GM18505 (cell line): ENCODE measurements at regions not wholly inside any gene's neighbourhood (a gene's known extent, or its start where the extent isn't known, plus 50 kb on each side); places are given as distances from the start of the nearest gene placed in this dataset.

Experiments
- ATAC-seq: cut with Tn5 transposase; IDR thresholded peaks from one replicate; pipeline ENCODE4 v1.9.1; 2021; ENCODE audit not compliant: unreplicated experiment
- POLR2A ChIP-seq: IDR thresholded peaks from 4 replicates; pipeline ENCODE4 v1.6.1; 2011; ENCODE audit warnings: borderline replicate concordance; ENCODE audit not compliant: insufficient read depth, insufficient read length; ENCODE audit errors: extremely low read depth

DNA sequence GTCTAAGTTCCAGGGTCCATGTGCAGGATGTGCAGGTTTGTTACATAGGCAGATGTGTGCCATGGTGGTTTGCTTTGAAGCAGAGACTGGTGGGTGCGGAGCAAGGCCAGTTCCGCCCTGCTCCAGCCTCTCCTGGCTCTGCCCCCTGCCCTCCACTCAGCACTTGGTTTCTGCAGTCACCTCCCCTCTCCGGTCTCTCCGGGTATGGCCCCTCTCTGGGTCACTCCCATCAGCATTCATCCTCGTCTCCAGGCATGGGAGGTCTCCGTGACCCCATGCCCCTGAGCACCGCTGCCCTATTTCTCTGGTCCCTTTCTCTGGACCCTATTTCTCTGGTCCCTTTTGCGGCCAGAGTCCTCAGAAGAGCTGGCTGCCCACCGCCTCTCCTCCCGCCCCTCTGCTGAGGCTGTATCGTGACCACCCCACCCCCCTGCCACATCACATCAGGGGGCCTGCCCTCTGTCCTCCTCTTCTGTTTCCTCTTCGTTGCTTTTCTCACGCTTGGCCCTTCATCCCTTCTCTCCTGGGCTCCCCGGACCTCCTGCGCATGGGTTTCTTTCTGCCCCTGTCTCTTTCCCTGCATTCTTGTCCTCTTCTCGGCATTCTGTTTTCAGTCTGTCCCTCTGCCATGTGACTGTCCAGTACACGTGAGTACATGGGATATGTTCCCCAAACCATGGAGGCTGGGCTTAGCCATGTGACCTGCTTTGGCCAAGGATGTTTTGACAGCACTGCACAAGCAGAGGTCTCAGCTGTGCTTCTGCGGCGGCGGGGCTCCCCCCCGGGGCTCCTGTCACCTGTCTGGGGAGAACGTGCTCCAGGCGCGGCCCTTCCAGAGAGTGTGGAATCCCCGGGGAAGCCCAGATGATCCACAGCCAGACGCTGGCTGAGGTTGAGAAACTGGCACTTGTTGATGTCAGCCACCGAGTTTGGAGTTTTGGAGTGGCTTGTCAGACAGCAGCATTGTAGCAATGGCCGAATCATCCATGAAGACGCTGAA, 54.4 kb upstream of the C1orf174 start:
- no peak for TF ChIP-seq POLR2A
- ATAC-seq, result no peak

DNA sequence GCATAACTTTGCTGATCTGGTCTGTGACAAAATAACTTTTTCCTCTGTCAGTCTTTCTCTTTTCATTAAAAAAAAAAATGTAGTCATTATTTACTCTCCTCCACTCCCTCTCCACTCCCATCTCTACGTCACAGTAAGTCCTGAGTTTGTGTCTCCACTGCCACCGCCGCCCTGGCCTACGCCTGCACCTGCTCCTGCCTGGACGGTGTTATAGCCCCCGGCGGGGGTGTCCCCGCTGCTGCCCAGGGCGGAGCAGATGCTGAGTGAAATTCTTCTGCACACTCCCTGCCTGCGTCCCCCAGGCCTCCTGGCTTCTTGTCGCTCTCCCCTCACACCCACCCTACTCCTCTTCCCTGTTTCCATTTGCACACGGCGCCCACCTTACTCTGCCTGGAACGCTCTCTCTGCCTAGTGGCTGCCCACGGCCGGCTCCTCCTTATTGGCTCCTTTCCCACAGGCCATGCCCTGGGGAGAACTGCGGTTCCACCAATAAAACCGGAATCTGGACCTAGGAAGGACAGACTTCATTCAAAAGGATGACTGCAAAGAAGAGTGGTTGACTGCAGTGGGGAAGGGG, 55.2 kb upstream of the C1orf174 start:
- no peak for ATAC-seq
- TF ChIP-seq POLR2A, result no peak

DNA sequence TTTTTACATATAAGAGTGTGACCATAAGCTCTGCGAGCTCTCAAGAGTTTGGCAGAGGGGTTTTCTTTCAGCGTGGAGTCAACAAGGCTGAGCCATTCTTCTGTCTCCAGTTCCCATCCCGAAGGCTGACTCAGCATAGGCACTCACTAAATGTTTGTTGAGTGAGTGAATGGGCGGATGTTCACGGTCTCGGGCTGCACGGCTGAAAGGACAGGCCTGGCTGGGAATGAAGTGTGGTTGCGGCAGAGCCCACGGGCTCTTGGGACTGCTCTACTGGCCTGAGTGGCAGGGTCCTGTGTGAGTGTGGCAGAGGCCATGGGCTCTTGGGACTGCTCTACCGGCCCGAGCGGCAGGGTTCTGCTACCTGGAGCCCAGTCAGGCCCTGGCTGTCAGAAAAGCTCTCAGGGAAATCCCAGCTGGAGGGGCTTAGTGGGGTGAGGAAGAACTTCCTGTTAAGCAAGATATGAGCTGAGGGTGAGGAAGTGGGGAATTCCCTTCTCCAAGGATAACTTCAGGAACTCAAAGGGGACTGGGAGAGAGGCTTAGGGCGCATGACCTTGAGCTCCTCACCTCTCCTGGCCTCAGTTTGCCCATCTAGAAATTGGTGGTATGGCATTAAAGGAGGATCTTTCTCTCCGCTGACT, 56.6 kb upstream of the C1orf174 start:
- no peak for TF ChIP-seq POLR2A
- no peak for ATAC-seq

DNA sequence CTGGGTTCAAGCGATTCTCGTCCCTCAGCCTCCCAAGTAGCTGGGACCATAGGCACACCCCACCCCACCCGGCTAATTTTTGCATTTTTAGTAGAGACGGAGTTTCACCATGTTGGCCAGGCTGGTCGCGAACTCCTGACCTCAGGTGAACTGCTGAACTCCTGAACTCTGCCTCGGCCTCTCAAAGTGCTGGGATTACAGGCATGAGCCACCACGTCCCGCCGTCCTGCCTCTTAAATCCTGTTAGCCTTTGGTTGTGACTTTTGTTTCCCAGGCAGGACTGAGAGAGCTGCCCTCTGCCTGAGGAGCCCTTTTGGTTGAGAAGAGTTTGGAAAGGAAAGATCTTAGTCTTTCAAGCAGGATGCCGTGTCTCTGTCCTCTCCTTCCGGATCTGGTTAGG, 59.3 kb upstream of the C1orf174 start:
- TF ChIP-seq POLR2A, result no peak
- no peak for ATAC-seq

DNA sequence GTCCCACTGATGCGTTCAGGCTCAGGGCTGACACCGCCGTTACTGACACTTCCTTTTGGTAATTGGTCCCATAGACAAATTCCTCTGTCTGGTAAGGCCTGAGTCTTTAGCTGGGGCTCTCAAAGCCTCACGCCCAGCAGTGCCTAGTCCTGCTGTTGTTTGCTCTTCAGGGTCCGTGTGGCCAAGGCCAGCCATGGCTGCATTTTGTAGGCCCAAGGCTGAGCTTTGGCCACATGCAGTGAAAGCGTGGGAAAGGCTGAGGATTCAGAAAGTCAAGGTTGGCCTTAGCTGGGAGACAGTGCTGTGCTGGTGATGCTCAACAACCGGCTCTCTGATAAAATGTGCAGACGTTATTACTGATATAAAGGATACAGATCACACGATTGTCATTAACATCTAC, 63.5 kb upstream of the C1orf174 start:
- TF ChIP-seq POLR2A, result no peak
- ATAC-seq, result no peak

DNA sequence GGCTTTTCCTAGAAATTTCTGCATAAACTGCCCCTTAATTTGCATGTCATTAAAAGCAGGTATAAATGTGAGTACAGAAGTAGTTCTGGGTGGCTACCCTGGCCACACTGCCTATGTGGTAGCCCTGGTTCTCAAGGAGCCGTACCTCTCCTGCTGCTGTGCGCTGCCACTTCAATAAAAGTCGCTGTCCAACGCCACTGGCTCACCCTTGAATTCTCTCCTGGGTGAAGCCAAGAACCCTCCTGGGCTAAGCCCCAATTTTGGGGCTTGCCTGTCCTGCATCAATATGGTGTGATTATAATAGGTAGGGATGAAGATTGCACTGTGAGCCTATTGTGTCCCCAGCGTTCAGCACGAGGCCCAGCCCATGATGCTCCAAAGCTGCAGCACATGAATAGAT, 65.6 kb upstream of the C1orf174 start:
- no peak for ATAC-seq
- TF ChIP-seq POLR2A, result no peak

DNA sequence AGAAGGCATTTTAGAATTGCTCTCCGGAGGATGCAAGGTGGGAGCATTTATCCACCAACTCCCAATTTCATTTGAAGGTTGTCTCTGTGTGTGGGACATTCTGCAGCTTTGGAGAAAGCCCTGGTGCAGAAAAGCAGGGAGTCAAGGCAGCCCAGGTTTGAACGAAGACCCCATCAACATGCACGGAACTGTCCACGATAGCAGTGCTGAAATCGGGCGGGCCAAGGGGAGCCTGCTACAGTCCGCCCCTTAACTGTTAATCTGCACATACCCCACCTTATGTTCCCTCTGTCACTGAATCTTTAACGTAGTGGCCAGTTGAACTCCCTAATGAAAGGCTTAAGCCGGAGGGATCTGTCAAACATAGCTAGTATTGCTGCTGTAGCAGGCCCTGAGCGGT, 68.8 kb upstream of the C1orf174 start:
- ATAC-seq, result no peak
- TF ChIP-seq POLR2A, result no peak

DNA sequence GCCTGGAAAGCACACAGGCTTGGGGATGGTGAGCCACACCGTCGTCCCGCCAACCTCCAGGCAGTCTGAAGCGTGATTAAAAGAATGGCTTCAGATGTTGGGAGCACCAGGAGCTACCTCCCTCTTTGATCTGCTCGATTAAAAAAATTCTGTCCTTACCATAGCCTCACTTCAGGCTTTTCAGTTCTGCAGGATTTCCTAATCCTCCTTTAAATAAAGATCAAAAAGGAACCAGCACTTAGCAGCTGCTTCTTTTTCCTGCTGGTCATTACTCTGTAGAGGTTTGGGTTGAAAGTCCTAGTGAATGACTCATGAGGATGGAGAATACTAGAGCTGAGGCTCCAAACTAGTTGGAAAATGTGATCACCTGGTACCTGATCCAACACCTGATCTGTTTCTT, 71.9 kb upstream of the C1orf174 start:
- TF ChIP-seq POLR2A, result no peak
- ATAC-seq, result no peak

DNA sequence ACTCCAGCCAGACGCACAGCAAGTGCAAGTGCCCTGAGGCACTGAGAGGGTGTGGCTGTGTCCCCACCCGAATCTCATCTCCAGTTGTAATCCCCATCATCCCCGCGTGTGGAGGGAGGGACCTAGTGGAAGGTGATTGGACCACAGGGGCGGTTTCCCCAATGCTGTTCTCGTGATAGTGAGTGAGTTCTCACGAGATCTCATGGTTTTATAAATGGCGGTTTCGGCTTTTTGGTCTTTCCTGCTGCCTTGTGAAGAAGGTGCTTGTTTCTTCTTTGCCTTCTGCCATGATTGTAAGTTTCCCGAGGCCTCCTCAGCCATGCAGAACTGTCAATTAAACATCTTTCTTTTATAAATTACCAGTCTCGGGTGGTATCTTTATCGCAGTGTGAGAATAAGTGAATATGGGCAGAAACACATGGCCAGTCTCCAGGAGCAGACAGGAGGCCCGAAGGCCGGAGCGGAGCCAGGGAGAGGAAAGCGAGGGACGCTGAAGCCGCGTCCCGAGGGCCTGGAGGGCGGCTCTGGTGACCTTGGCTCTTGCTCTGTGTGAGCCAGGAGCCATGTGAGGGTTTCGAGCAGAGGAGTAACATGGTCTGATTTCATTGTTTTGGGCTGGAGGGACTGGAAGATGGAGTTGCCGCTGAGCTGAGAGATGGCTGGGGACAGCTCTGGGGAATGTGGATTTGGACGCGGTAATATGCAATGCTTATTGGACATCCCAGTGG, 76.0 kb upstream of the C1orf174 start:
- ATAC-seq, result no peak
- no peak for TF ChIP-seq POLR2A

DNA sequence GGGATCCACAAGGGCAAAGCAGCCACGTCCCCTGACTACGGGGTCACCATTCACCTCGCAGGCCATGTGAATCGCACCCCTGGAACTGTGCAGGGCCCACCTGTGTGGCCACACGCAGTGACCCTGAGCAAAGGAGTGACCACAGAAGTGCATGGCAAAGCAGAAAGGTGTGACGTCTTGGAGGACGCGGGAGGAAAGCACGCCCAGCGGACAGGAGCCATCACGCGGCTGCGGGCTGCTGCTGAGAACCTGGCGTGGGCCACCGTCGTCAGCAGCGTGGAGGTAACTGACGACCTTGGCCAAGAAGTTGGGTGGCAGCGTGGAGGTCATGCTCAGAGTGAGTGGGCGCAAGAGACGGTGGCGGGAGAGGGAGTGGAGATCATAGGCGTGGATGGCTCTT, 76.7 kb upstream of the C1orf174 start:
- TF ChIP-seq POLR2A, result no peak
- no peak for ATAC-seq

DNA sequence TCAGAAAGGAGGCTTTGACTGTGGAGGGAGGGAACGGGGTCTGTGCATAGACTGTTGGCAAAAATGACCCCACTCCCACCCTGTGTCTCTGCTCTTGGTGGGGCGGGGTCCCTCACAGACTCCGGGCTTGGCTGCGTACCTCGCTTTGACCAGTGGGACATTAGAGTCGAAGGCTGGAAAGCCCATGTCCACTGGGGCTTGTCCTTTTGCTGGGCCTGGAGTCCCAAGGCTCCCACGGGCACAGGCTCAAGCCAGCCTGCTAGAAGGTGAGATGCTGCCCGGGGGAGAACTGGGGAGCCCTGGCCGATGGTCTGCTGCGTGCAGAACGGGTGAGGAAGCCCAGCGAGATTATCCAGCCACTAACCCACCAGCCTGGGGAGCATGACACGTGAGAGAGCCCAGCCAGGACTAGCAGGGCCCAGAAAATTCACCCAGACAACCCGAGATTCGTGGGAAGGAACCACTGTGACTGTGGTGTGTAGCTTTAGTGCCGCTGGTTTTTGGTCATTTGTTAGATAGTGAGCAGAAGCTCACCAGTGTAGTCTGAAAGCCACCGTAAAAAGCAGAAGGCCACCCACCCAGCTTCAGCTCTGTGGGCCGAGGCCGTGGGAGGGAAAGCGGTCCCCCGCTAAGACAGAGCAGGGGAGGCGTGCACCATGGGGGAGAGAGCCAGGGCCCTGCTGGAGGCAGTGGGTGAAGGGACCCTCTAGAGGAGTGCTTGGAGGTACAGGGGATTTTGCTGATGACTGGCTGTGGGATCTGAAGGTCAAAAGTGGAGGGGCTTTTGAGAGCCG, 78.3 kb upstream of the C1orf174 start:
- no peak for ATAC-seq
- TF ChIP-seq POLR2A, result no peak

DNA sequence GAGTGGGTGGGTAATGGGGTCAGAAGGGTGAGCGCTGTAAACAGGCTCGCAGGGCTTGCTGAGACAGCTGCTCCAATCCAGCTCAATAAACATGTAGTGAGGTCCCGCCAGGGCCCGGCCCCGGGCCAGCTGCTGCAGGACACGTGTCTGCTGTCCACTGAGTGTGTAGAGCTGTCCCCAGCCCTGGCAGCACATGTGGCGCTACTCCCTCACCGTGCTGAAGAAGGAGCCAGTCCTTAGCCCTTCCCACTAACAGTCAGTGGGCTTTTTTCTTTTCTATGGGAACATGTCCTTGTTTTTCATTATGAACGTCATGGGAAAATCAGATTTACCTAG, 78.9 kb upstream of the C1orf174 start:
- no peak for TF ChIP-seq POLR2A

DNA sequence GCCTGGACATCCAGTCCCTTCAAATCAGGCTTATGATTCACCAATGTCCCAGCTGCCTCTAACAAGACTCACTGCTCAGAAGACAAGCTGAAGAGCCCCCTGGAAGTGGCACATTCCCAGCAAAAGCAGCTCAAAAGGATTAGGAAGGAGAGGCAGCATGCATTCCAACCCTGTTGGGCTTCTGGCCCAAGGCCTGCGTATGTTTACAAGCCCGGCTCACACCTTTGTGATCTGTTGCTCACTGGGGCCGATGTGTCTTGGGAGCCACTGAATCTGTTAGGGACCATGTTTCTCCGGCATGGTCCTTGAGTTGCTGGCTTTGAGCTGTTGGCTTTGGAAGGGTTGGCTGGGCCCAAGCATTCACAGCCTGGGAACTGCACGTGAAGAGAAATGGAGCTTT, 81.2 kb upstream of the C1orf174 start:
- no peak for TF ChIP-seq POLR2A
- ATAC-seq, result no peak

More for the DNA sequence above, 78.9 kb upstream of the C1orf174 start:
- no peak for ATAC-seq

DNA sequence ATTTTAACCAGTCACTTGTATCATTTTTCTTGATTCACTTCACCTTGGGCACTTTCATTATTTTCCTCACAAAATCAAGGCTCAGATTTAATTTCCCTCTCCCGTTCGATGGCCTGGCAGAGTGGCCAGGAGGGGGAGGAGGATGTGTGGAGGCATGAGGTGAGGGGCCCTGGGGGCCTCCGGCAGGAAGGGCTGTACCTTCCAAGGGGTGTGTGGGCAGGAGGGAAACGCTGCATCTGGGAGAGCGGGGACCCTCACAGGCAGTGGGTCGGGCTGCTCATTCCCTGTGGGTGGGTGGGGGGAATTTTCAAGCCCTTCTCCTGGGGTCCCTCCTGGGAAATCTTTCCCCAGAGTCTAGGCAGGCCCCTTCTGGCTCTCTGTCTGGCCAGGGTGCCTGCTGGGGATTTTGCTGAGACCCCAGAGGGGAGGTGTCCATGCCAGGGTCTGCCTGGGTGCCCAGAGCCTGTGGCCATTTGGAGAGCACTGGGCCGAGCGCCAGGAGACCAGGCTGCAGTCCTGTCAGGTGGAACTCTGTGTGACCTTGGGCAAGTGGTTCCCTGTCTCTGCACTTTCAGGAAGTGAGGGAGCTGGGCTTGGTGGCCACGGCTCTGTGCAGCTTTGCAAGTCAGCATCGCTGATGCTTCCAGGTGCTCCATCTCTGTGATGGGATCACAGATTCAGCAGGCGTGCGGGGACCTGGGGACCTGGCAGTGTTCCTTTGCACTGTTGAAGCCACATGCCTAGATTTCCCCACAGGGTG, 81.9 kb upstream of the C1orf174 start:
- ATAC-seq, result no peak
- no peak for TF ChIP-seq POLR2A
